ENCODE measurements at regions not wholly inside any gene's neighbourhood (a gene's known extent, or its start where the extent isn't known, plus 50 kb on each side); places are given as distances from the start of the nearest gene placed in this dataset.

- H3K36me3 ChIP-seq, result no peaks in the 10 kb centered on the region
- no peaks in the 10 kb centered on the region for H3K4me1 ChIP-seq
- H3K4me3 ChIP-seq, result no peak overlapping the region
- no peaks in the 10 kb centered on the region for H3K9me3 ChIP-seq
- DNase-seq, result no peak
- 45 to 54% methylated on average over 6 of the region's 6 CpGs for WGBS, 2 donors (ENCODE audit: low coverage in 1 of 2)
- H3K27me3 ChIP-seq, result no peaks in the 10 kb centered on the region
- H3K27ac ChIP-seq, result no peak overlapping the region
- in situ Hi-C loops (cut with MboI; ENCODE audit: low pct_ligation_motif_present in 1 of 4, low pct_unique_long_range_greater_than_20kb in 1 of 4, low sequenced_read_pairs in 3 of 4), result no loop called here
- intact Hi-C loops (cut with DNase I; ENCODE audit: low total_unique reads), result no loop called here
- no peak for TF ChIP-seq POLR2A (IDR thresholded peaks at IDR 0.05)
- no peak for TF ChIP-seq POLR2AphosphoS5 (IDR thresholded peaks at IDR 0.05)
- no peak for TF ChIP-seq CTCF (IDR thresholded peaks at IDR 0.05)
Measured at GRCh38 chr5:166906991-166907713, 1384.3 kb upstream of the WWC1 start.

- H3K36me3 ChIP-seq, result no peaks in the 10 kb centered on the region
- H3K27ac ChIP-seq, result no peak overlapping the region
- H3K9me3 ChIP-seq, result no peaks in the 10 kb centered on the region
- TF ChIP-seq POLR2A (IDR thresholded peaks at IDR 0.05) (no peak), EP300 (IDR thresholded peaks at IDR 0.05; ENCODE audit: low read depth) (no peak), CTCF (IDR thresholded peaks at IDR 0.05) (no peak), POLR2AphosphoS5 (IDR thresholded peaks at IDR 0.05) (no peak)
- no peak for DNase-seq
- no peaks in the 10 kb centered on the region for H3K27me3 ChIP-seq
- in situ Hi-C loops (cut with MboI; ENCODE audit: low pct_ligation_motif_present in 1 of 4, low pct_unique_long_range_greater_than_20kb in 1 of 4, low sequenced_read_pairs in 3 of 4) (no loop called here), intact Hi-C loops (cut with DNase I; ENCODE audit: low total_unique reads) (no loop called here)
- no peaks in the 10 kb centered on the region for H3K4me1 ChIP-seq
- no peak overlapping the region for H3K4me3 ChIP-seq
Measured at GRCh38 chr5:166909040-166909439, 1382.4 kb upstream of the WWC1 start.

DNA sequence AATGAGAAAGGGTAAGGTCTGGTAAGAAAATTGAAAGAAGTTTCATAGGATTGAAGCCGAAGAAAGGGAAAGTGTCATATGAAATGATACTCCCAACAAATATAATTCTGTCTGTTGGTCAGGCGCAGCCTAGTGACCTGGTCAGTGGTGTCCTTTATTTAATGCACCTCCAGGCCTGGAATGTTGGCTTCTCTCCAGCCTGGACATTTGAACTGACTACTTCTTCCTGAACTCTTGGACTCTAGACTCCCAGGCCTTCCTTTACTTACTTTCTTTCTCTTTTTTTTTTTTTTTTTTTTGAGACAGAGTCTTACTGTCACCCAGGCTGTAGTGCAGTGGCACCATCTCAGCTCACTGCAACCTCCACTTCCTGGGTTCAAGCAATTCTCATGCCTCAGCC is 1381.5 kb upstream of the WWC1 start:
- Histone ChIP-seq H3K4me1 (no peaks in the 10 kb centered on the region), H3K36me3 (no peaks in the 10 kb centered on the region), H3K9me3 (no peaks in the 10 kb centered on the region), H3K27me3 (no peaks in the 10 kb centered on the region), H3K27ac (no peak overlapping the region), H3K4me3 (no peak overlapping the region)
- in situ Hi-C loops (cut with MboI; ENCODE audit: low pct_ligation_motif_present in 1 of 4, low pct_unique_long_range_greater_than_20kb in 1 of 4, low sequenced_read_pairs in 3 of 4), result no loop called here
- intact Hi-C loops (cut with DNase I; ENCODE audit: low total_unique reads), result no loop called here
- no peak for DNase-seq
- WGBS, 2 donors (ENCODE audit: low coverage in 1 of 2), result 86 to 100% methylated on average over 2 of the region's 2 CpGs
- TF ChIP-seq POLR2A (IDR thresholded peaks at IDR 0.05) (no peak), CTCF (IDR thresholded peaks at IDR 0.05) (no peak), POLR2AphosphoS5 (IDR thresholded peaks at IDR 0.05) (no peak), EP300 (IDR thresholded peaks at IDR 0.05; ENCODE audit: low read depth) (no peak)

DNA sequence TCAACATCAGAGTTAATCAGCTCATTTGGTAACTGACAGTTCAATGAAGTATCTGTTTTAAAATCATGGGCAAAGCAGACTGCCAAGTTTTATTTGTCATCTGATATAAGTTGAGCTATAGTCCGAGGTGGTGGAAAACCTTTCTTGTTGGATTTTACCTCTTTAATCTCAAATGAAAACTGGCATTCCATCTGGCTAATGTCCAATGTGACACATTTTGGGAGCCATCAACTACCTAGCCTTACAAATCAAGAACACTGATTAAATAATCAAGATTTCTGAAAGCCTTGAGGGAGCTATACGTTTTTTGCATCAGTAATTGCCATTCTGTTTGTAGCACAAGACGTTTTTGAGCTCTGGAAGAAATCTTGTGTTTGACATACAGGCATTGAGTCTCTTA is 1380.5 kb upstream of the WWC1 start:
- H3K4me1 ChIP-seq, result no peaks in the 10 kb centered on the region

More for the DNA sequence above, 1380.5 kb upstream of the WWC1 start:
- no peaks in the 10 kb centered on the region for H3K9me3 ChIP-seq
- no peak for DNase-seq
- no peaks in the 10 kb centered on the region for H3K36me3 ChIP-seq
- no peak overlapping the region for H3K27ac ChIP-seq
- intact Hi-C loops (cut with DNase I; ENCODE audit: low total_unique reads), result no loop called here
- WGBS, 2 donors (ENCODE audit: low coverage in 1 of 2), result 53 to 63% methylated on average over 3 of the region's 3 CpGs
- TF ChIP-seq POLR2A (IDR thresholded peaks at IDR 0.05) (no peak), EP300 (IDR thresholded peaks at IDR 0.05; ENCODE audit: low read depth) (no peak), CTCF (IDR thresholded peaks at IDR 0.05) (no peak), POLR2AphosphoS5 (IDR thresholded peaks at IDR 0.05) (no peak)
- H3K4me3 ChIP-seq, result no peak overlapping the region
- H3K27me3 ChIP-seq, result no peaks in the 10 kb centered on the region
- in situ Hi-C loops (cut with MboI; ENCODE audit: low pct_ligation_motif_present in 1 of 4, low pct_unique_long_range_greater_than_20kb in 1 of 4, low sequenced_read_pairs in 3 of 4), result no loop called here

All from transverse colon (tissue), 4 donors.